WERI-Rb-1 (cell line): ENCODE measurements at regions not wholly inside any gene's neighbourhood (a gene's known extent, or its start where the extent isn't known, plus 50 kb on each side); places are given as distances from the start of the nearest gene placed in this dataset.

Experiments used
- DNase-seq: peaks from one replicate; pipeline ENCODE4 v3.0.0-alpha.2; 2020
- H3K27ac ChIP-seq: fragments of 250-450 bp; sonication (Bioruptor Pico); 2 replicates; pipeline ENCODE4 v1.5.1; 2020; ENCODE audit warnings: mild to moderate bottlenecking, moderate library complexity
- H3K27me3 ChIP-seq: fragments of 250-450 bp; sonication (Bioruptor Pico); 2 replicates; pipeline ENCODE4 v1.5.1; 2021; ENCODE audit warnings: mild to moderate bottlenecking, low read depth, moderate library complexity; ENCODE audit not compliant: insufficient read depth, severe bottlenecking
- H3K36me3 ChIP-seq: fragments of 250-450 bp; sonication (Bioruptor Pico); 2 replicates; pipeline ENCODE4 v1.5.1; 2020; ENCODE audit warnings: mild to moderate bottlenecking, moderate library complexity
- H3K4me3 ChIP-seq: 2 replicates; pipeline ENCODE4 v1.5.1; 2011; ENCODE audit warnings: low read depth, mild to moderate bottlenecking, control low read depth, low read length
- H3K9me3 ChIP-seq: fragments of 250-450 bp; sonication (Bioruptor Pico); 2 replicates; pipeline ENCODE4 v1.5.1; 2021; ENCODE audit warnings: mild to moderate bottlenecking, moderate library complexity; ENCODE audit not compliant: severe bottlenecking
- TF ChIP-seq, protein P1 (sequence below): IDR thresholded peaks from 2 replicates; pipeline ENCODE4 v1.5.1; 2011; ENCODE audit warnings: low read depth, mild to moderate bottlenecking, control low read depth, inconsistent platforms, low read length

- Histone ChIP-seq H3K27ac (no peak overlapping the region), H3K4me3 (no peak overlapping the region), H3K9me3 (no peaks in the 10 kb centered on the region), H3K27me3 (no peaks in the 10 kb centered on the region), H3K36me3 (no peaks in the 10 kb centered on the region)
- DNase-seq: no peak
- TF ChIP-seq, protein P1, sequence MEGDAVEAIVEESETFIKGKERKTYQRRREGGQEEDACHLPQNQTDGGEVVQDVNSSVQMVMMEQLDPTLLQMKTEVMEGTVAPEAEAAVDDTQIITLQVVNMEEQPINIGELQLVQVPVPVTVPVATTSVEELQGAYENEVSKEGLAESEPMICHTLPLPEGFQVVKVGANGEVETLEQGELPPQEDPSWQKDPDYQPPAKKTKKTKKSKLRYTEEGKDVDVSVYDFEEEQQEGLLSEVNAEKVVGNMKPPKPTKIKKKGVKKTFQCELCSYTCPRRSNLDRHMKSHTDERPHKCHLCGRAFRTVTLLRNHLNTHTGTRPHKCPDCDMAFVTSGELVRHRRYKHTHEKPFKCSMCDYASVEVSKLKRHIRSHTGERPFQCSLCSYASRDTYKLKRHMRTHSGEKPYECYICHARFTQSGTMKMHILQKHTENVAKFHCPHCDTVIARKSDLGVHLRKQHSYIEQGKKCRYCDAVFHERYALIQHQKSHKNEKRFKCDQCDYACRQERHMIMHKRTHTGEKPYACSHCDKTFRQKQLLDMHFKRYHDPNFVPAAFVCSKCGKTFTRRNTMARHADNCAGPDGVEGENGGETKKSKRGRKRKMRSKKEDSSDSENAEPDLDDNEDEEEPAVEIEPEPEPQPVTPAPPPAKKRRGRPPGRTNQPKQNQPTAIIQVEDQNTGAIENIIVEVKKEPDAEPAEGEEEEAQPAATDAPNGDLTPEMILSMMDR: no peak
These were observed 813.7 kb downstream of the DTWD2 start for GRCh38 chr5:118174671-118175070.

- Histone ChIP-seq H3K27me3 (no peaks in the 10 kb centered on the region), H3K36me3 (no peaks in the 10 kb centered on the region), H3K27ac (no peak overlapping the region), H3K4me3 (no peak overlapping the region), H3K9me3 (no peaks in the 10 kb centered on the region)
- TF ChIP-seq, protein P1: no peak
- DNase-seq: no peak
These were observed 815.0 kb downstream of the DTWD2 start for GRCh38 chr5:118173340-118173739.

DNA sequence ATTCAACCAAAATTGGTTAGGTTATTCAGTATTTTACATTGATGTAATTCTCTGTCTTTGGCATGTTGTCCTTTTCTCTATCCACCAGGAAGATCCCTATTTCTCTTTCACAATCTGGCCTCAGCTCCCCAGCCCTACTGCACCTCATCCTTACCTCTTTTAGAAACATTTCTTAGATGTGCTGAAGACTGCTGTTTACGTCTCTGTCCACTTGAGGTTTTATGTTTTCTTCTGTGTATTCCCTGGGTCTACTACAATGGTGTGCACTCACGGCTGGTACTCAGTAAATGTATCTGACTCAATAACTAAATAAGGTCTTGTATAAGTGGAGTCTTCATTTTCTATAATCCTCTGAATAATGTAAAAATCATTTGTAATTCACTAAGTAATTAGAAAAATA lies 822.7 kb downstream of the DTWD2 start:
- TF ChIP-seq, protein P1: no peak

DNA sequence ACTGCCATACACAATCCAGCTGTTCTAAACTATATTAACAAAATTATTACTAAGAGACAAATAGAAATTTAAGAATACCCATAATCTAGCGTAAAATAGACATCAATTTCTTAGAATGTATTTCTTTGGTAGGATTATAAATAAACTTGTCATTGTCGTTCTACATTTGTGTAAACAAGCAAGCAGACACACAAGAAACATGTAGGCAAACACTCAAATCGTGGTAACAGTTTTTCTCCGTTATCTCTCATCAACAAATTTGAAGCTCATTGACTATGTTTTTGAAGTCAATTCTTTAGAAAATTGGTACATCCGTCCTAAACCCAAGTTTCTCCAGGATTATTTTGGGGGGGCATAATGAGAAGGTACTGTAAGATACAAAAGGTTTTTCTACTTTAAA lies 832.2 kb downstream of the DTWD2 start:
- TF ChIP-seq, protein P1: no peak
- Histone ChIP-seq H3K27ac (no peak overlapping the region), H3K9me3 (no peaks in the 10 kb centered on the region), H3K4me3 (no peak overlapping the region), H3K27me3 (no peaks in the 10 kb centered on the region), H3K36me3 (no peaks in the 10 kb centered on the region)
- DNase-seq: no peak

More for the DNA sequence above, 822.7 kb downstream of the DTWD2 start:
- DNase-seq: no peak
- Histone ChIP-seq H3K27me3 (no peaks in the 10 kb centered on the region), H3K27ac (no peak overlapping the region), H3K9me3 (no peaks in the 10 kb centered on the region), H3K4me3 (no peak overlapping the region), H3K36me3 (no peaks in the 10 kb centered on the region)

DNA sequence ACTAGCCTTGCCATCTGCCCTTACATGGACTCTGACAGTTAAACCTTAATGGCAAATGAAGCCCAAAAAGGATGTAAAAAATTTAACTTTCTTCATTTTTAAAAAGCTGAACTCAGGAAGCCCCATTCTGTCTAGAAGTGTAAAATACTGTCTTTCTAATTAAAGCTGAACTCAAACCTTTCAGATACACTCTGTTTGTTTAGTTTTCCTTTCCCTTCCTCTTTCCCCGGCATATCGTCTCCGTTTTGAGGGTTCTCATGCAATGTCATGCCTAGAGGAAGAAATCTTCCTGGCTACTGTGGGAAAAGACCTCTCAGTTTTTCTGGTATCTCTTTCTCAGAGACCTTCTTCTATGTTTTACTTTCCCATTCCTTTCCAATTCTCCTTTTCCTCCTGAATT lies 841.5 kb downstream of the DTWD2 start:
- H3K27me3 ChIP-seq: no peaks in the 10 kb centered on the region
- TF ChIP-seq, protein P1: no peak
- no peak for DNase-seq
- no peaks in the 10 kb centered on the region for H3K36me3 ChIP-seq
- no peak overlapping the region for H3K27ac ChIP-seq
- no peaks in the 10 kb centered on the region for H3K9me3 ChIP-seq
- H3K4me3 ChIP-seq: no peak overlapping the region

DNA sequence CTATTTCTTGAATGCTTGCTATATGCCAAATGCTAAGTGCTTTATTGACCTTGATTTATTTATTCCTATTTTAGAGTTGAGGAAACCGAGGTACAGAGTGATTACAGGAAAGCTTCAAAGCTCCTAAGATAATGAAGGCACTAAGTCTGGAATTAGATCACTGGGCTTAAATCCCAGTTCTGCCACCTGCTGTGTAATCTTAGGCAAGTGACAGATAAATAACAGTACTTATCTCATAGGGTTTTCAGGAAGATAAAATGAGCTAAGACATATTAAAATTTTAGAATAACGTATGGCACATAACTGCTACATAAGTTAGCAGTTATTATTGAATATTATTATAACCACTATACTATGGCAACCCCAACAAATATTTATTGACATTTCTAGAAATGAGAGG lies 843.8 kb downstream of the DTWD2 start:
- Histone ChIP-seq H3K27ac (no peak overlapping the region), H3K27me3 (no peaks in the 10 kb centered on the region), H3K36me3 (no peaks in the 10 kb centered on the region), H3K4me3 (no peak overlapping the region), H3K9me3 (no peaks in the 10 kb centered on the region)
- DNase-seq: peak; percentile 67
- TF ChIP-seq, protein P1: no peak
